DND-41 (cell line): ENCODE measurements at regions not wholly inside any gene's neighbourhood (a gene's known extent, or its start where the extent isn't known, plus 50 kb on each side); places are given as distances from the start of the nearest gene placed in this dataset.

ENCODE experiments used
- CTCF ChIP-seq: IDR thresholded peaks from 2 replicates; pipeline ENCODE4 v1.5.1; 2012; ENCODE audit warnings: borderline replicate concordance, low read length, moderate library complexity, mild to moderate bottlenecking; ENCODE audit not compliant: poor library complexity, severe bottlenecking; ENCODE audit errors: extremely low read depth
- EZH2 ChIP-seq: IDR thresholded peaks from 3 replicates; pipeline ENCODE4 v1.6.1; 2012; ENCODE audit warnings: borderline replicate concordance, low read depth, mild to moderate bottlenecking, moderate library complexity, low read length, inconsistent platforms; ENCODE audit not compliant: severe bottlenecking

GRCh38 chr6:48813836-48814235 is 649.2 kb downstream of the MMUT start:
- TF ChIP-seq EZH2 (no peak), CTCF (no peak)
